Hepatocyte (in vitro differentiated cells): ENCODE measurements at regions not wholly inside any gene's neighbourhood (a gene's known extent, or its start where the extent isn't known, plus 50 kb on each side); places are given as distances from the start of the nearest gene placed in this dataset.

Experiments used
- EZH2 ChIP-seq: fragments of 200-600 bp; sonication (generic); IDR thresholded peaks from 2 replicates; pipeline ENCODE4 v1.6.1; 2016; ENCODE audit warnings: antibody characterized with exemption, mild to moderate bottlenecking, borderline replicate concordance
- TF ChIP-seq, protein P1 (sequence below): fragments of 200-600 bp; sonication (generic); IDR thresholded peaks from 2 replicates; pipeline ENCODE4 v1.5.1; 2016; ENCODE audit warnings: antibody characterized with exemption, mild to moderate bottlenecking; ENCODE audit not compliant: poor library complexity

DNA sequence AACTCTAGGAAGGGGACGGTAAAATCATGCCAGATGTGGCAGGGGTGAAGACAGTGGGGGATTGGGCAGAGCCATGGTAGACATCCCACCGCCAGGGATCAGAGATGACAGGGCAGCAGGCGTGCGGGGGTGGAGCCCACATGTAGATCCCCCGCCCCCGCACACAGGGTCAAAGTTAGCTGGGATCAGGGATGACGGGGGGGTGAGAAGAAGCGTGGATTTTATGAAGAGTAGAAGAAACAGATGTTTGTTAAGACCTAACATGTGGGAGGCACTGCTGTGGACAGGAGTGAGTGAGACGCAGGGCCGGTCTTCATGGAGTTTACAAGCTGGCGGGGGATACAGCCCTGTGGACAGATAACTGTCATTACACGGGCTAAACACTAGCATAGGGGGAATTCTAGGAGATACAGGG lies 154.0 kb upstream of the KLF14 start:
- TF ChIP-seq, protein P1, sequence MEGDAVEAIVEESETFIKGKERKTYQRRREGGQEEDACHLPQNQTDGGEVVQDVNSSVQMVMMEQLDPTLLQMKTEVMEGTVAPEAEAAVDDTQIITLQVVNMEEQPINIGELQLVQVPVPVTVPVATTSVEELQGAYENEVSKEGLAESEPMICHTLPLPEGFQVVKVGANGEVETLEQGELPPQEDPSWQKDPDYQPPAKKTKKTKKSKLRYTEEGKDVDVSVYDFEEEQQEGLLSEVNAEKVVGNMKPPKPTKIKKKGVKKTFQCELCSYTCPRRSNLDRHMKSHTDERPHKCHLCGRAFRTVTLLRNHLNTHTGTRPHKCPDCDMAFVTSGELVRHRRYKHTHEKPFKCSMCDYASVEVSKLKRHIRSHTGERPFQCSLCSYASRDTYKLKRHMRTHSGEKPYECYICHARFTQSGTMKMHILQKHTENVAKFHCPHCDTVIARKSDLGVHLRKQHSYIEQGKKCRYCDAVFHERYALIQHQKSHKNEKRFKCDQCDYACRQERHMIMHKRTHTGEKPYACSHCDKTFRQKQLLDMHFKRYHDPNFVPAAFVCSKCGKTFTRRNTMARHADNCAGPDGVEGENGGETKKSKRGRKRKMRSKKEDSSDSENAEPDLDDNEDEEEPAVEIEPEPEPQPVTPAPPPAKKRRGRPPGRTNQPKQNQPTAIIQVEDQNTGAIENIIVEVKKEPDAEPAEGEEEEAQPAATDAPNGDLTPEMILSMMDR, result no peak
- no peak for TF ChIP-seq EZH2
